Urinary bladder (tissue), 3 donors: ENCODE measurements at regions not wholly inside any gene's neighbourhood (a gene's known extent, or its start where the extent isn't known, plus 50 kb on each side); places are given as distances from the start of the nearest gene placed in this dataset.
"Not testable (repeated sequence)": the region's sequence is repeated elsewhere in the genome, so short reads cannot be mapped to it uniquely, and the experiment has no call there.

Source experiments
- DNase-seq: peaks from one replicate; pipeline ENCODE4 v3.0.0-alpha.2; 2015; ENCODE audit errors: extremely low spot score
- H3K27ac ChIP-seq: one replicate; pipeline ENCODE4 v1.5.1; 2013; ENCODE audit warnings: low read depth, mild to moderate bottlenecking, moderate library complexity
- H3K36me3 ChIP-seq: one replicate; pipeline ENCODE4 v1.6.1; 2013; ENCODE audit warnings: mild to moderate bottlenecking, moderate library complexity; ENCODE audit not compliant: insufficient read depth
- H3K4me1 ChIP-seq: one replicate; pipeline ENCODE4 v1.6.1; 2013; ENCODE audit warnings: mild to moderate bottlenecking, moderate library complexity; ENCODE audit not compliant: insufficient read depth
- H3K4me3 ChIP-seq: one replicate; pipeline ENCODE4 v1.5.1; 2013; ENCODE audit warnings: low read depth, low read length
- WGBS: extraction: QIAGEN DNeasy Blood & Tissue Kit; methylation state at CpG from one replicate; pipeline ENCODE4 v1.1.7; 2013; 5-methylcytosine and 5-hydroxymethylcytosine counted together
- donor health status: healthy with polysubstance abuse.
- donor health status: healthy.

DNA sequence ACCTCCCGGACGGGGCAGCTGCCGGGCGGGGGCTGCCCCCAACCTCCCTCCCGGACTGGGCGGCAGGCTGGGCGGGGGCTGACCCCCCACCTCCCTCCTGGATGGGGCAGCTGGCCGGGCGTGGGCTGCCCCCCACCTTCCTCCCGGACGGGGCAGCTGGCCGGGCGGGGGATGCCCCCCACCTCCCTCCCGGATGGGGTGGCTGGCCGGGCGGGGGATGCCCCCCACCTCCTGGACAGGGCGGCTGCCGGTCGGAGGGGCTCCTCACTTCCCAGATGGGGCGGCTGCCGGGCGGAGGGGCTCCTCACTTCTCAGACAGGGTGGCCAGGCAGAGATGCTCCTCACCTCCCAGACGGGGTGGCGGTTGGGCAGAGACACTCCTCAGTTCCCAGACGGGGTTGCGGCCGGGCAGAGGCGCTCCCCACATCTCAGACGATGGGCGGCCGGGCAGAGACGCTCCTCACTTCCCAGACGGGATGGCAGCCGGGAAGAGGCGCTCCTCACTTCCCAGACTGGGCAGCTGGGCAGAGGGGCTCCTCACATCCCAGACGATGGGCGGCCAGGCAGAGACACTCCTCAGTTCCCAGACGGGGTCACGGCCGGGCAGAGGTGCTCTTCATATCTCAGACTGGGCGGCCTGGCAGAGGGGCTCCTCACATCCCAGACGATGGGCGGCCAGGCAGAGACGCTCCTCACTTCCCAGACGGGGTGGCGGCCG lies 691.1 kb downstream of the BRINP1 start:
- H3K36me3 ChIP-seq, DNase-seq, H3K4me3 ChIP-seq, H3K27ac ChIP-seq, H3K4me1 ChIP-seq: not testable (repeated sequence)
- WGBS = 91% methylated on average over 45 of the region's 47 CpGs

DNA sequence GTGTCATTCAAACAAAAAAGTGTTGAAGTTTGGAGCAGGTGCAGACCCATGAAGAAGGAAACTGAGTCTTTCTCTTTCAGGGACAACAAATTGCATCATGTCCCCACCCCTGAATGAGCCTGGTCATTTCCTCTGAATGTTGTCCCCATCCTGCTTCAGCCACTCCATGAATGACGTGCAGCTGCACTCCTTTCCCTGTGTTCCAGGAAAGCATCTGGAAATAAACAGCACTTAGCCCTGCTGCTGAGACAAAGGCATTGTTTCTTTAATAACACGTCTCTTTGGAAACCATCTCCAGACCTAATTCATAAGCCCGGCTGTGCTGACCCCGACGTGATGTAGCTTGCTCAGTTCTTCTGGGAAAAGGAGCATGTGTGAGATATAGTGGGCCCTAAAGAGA lies 682.3 kb downstream of the BRINP1 start:
- Histone ChIP-seq H3K36me3 (no peaks in the 10 kb centered on the region), H3K4me3 (no peak overlapping the region), H3K27ac (no peak overlapping the region), H3K4me1 (no peaks in the 10 kb centered on the region)
- 52% methylated on average over 5 of the region's 5 CpGs for WGBS
- DNase-seq = no peak

DNA sequence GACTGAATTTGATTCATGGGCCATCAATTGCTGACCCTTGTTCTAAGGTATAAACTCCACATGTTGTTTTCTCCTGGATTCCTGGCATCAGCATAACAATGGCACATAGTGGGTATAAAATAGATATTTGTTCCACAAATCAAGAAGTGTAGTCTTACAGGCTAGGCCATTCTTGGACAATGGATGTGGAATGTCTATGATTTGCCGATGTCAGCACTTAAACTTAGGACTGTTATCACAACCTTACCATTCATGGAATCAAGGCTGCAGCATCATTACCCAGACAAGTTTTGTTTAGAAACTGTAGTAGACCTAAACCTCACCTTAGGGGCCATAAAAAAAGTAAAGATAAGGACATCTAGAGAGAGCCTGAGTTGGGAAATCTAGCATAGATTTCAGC lies 680.0 kb downstream of the BRINP1 start:
- H3K4me3 ChIP-seq = no peak overlapping the region
- WGBS = 72% methylated on average over 1 of the region's 1 CpG
- DNase-seq = no peak

DNA sequence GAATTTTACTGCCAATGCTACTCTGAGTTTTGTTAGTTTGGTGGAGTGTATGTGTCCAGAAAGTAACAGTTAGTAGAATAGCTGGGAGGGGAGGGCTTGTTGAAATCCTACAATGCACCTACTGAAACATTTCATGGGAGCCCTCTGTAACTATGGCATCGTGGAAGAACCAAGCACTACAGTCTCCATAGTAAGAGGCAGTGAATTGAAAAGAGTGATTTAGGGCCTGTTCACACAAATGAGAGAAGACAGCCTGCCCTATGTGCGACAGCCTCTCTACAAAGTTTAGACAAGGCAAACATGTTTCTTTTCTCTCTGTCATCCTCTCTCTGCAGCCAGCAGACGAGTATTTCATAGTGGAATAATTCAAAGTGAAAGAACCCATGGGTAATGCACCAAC lies 676.6 kb downstream of the BRINP1 start:
- no peak for DNase-seq
- H3K4me3 ChIP-seq = no peak overlapping the region
- no peak overlapping the region for H3K27ac ChIP-seq
- no peaks in the 10 kb centered on the region for H3K4me1 ChIP-seq
- WGBS = 41% methylated on average over 3 of the region's 3 CpGs
- H3K36me3 ChIP-seq = no peaks in the 10 kb centered on the region

More for the DNA sequence above, 680.0 kb downstream of the BRINP1 start:
- H3K27ac ChIP-seq = no peak overlapping the region
- no peaks in the 10 kb centered on the region for H3K36me3 ChIP-seq
- no peaks in the 10 kb centered on the region for H3K4me1 ChIP-seq

DNA sequence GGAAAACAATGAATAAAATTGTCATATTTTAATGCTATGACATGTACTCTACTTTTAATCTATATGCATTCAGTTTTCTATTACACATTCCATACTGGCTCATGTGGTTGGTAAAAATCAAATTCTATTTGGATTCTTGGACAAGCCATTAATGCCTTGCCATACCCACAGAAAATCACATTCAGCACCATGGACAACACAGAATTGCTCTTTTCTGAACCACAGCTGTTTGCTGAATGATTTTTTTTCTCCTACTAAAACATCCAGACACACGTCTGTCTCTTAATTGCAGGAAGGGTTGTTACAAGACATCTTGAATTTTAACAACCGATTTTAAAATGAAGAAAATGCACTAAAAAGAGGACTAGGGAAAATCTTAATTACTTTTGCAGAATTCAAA lies 675.6 kb downstream of the BRINP1 start:
- no peaks in the 10 kb centered on the region for H3K4me1 ChIP-seq
- no peak overlapping the region for H3K4me3 ChIP-seq
- H3K27ac ChIP-seq = no peak overlapping the region
- no peak for DNase-seq
- WGBS = 44% methylated on average over 2 of the region's 2 CpGs
- H3K36me3 ChIP-seq = no peaks in the 10 kb centered on the region

DNA sequence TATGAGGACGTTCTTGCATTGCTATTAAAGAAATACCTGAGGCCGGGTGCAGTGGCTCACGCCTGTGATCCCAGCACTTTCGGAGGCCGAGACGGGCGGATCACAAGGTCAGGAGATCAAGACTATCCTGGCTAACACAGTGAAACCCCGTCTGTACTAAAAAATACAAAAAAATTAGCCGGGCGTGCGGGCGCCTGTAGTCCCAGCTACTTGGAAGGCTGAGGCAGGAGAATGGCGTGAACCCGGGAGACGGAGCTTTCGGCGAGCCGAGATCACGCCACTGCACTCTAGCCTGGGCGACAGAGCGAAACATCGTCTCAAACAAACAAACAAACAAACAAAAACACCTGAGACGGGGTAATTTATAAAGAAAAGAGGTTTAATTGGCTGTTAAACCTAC lies 674.0 kb downstream of the BRINP1 start:
- H3K36me3 ChIP-seq, H3K27ac ChIP-seq, H3K4me1 ChIP-seq, H3K4me3 ChIP-seq, DNase-seq: not testable (repeated sequence)
- 91% methylated on average over 23 of the region's 23 CpGs for WGBS

DNA sequence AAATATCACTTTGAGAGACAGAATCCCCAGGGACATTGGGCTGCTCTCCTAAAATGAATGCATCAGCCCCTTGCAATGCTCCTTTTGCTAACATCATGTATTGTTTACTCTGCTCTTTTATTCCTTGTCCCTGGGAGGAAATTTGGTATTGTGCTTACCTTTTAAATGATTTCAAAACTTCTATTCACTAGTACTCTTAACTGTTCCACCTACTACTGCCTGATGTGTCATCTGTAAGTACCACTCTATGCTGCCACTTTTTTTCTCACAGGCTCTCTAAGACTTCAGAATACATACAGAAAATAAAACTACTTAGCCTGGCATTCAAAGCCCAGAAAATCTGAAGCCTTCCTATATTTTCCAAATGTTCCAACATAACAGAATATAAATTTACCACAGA lies 667.2 kb downstream of the BRINP1 start:
- no peak overlapping the region for H3K27ac ChIP-seq
- DNase-seq = no peak
- no peaks in the 10 kb centered on the region for H3K36me3 ChIP-seq
- no peaks in the 10 kb centered on the region for H3K4me1 ChIP-seq
- H3K4me3 ChIP-seq = no peak overlapping the region

DNA sequence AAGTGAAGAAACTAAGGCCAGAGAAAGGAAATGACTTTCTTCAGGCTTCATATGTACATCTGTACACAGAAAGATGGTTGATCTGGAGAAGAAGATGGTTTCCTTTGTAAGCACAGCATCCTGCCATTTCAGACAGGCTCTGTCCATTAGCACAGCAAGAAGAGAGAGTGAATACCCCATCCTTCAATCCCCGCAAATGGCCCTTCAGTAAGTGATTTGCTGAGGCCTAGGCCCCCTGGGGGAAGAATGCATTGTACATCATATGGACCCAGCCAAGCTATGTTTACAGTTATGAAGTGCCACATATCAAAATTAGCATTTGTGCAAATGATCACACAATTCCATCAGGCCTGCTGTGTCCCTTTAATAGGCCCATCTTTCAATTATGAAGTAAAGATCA lies 657.4 kb downstream of the BRINP1 start:
- H3K4me1 ChIP-seq = no peaks in the 10 kb centered on the region
- WGBS = 78% methylated on average over 1 of the region's 1 CpG

DNA sequence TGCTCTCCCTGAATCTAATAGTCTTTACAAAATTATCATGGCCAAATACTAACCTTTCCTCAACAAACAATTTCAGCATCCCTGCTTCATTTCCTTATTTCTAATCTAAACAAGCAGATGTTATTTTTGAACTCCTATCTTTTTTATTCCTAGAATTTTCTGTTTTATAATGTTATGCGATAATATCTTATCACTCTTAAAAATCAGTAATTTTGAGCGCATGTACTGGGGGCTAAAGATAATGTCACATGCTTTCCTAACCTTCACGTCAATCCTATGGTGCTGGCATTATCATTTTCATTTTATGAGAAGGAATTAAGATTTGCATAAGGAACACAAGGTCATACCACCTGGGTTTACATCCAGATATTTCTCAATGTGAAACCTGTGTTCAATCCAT lies 648.0 kb downstream of the BRINP1 start:
- DNase-seq = no peak
- no peak overlapping the region for H3K4me3 ChIP-seq
- 78% methylated on average over 3 of the region's 3 CpGs for WGBS
- no peaks in the 10 kb centered on the region for H3K4me1 ChIP-seq
- no peak overlapping the region for H3K27ac ChIP-seq
- H3K36me3 ChIP-seq = no peaks in the 10 kb centered on the region

More for the DNA sequence above, 657.4 kb downstream of the BRINP1 start:
- Histone ChIP-seq H3K36me3 (no peaks in the 10 kb centered on the region), H3K4me3 (no peak overlapping the region), H3K27ac (no peak overlapping the region)
- no peak for DNase-seq

DNA sequence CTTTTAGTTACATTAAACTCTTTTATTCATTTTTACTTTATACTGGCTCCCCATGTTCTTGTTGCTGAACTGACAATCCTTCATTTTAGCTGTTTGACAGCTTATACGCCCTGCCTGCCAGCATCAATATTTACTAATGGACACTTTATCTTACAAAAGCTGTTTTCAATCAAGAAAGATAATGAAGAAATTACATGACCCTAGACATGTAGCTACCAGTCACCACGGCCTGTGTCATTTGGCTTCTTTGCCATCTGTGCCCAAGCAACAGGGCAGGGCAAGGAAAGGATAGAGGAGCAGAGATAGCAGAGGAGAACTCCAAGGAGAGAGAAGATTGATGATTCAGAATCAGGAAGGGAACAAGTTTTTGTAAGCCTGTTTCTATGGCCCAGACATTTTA lies 647.3 kb downstream of the BRINP1 start:
- H3K36me3 ChIP-seq = no peaks in the 10 kb centered on the region
- no peak overlapping the region for H3K27ac ChIP-seq
- WGBS = 58% methylated on average over 2 of the region's 2 CpGs
- no peaks in the 10 kb centered on the region for H3K4me1 ChIP-seq
- DNase-seq = no peak
- H3K4me3 ChIP-seq = no peak overlapping the region

DNA sequence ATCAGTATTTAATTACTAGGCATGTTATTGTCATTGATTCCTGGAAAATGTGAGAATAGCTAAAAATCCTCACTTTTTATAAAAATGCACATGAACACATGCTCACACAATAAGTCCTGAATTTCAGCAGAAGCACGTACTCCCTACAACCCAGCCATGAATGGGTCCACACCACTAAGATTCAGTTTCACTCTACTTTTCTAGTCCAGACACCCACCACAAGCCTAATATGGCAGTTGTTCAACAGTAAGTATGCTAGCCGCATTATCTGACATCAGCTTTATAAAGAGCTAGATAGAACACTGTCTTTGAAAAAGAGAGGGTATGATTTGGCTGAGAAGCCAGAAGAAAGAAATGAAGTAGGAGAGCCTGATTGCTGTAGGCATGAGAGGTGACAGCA lies 639.3 kb downstream of the BRINP1 start:
- Histone ChIP-seq H3K4me3 (no peak overlapping the region), H3K27ac (no peak overlapping the region), H3K4me1 (no peaks in the 10 kb centered on the region), H3K36me3 (no peaks in the 10 kb centered on the region)
- DNase-seq = no peak
- WGBS = 91% methylated on average over 2 of the region's 2 CpGs

DNA sequence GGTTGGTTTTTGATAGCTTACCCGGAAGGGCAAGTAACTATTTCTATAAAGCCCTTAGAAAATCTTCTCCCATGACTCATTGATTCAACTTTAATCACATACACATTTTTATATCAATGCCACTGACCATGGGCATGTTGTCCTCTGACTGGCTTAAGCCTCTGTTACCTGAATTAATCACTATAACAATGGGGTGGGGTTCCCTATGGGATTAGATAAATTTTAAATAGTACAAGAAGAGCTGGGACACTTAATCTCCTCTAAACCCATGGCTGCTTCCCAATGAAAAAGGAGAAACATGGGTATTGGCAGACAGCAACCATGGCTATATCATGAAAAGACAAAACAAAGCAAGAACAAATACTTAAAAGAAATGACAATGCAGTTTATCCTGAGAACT lies 636.2 kb downstream of the BRINP1 start:
- no peak for DNase-seq
- WGBS = 78% methylated on average over 1 of the region's 1 CpG
- Histone ChIP-seq H3K36me3 (no peaks in the 10 kb centered on the region), H3K4me3 (no peak overlapping the region), H3K27ac (no peak overlapping the region), H3K4me1 (no peaks in the 10 kb centered on the region)

DNA sequence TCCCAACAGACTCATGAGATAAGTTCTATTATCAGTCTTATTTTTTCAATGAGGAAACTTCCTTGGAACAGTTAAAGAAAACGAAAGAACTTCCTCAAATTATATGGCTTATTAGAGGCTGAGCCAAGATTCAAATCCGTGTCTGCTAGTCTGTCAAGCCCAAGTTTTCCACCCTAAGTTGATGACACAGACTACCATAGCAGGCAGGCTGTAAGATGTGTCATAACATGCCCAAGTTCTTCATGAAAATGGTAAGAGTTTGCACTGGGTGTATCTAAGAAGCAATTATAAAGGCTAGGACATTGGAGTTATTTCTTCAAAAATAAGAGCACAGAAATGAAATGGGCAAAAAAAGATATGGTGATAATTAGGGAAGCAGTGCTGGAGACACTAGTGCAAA lies 634.5 kb downstream of the BRINP1 start:
- Histone ChIP-seq H3K4me3 (no peak overlapping the region), H3K36me3 (no peaks in the 10 kb centered on the region), H3K4me1 (no peaks in the 10 kb centered on the region), H3K27ac (no peak overlapping the region)
- 49% methylated on average over 2 of the region's 2 CpGs for WGBS
- no peak for DNase-seq

DNA sequence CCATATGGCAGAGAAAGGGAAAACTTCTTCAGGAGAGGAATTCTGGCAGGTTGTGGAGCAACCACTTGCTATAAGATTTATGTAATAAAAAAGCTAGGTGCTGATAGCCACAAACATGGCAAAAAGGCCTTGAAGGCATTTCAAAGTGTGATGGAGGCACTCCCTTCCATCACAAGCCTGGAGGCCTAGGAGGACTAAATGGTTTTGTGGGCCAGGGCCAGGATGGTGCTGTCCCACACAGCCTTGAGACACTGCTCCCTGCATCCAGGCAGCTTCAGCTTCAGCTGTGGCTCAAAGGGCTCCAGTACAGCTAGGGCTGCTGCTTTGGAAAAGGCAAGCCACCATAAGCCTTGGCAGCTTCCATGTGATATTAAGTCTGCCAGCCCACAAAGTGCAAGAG lies 632.8 kb downstream of the BRINP1 start:
- no peak overlapping the region for H3K4me3 ChIP-seq
- no peak overlapping the region for H3K27ac ChIP-seq
- no peak for DNase-seq
- H3K4me1 ChIP-seq = no peaks in the 10 kb centered on the region
- no peaks in the 10 kb centered on the region for H3K36me3 ChIP-seq
